Esophagus (tissue), 2 donors: ENCODE measurements at regions not wholly inside any gene's neighbourhood (a gene's known extent, or its start where the extent isn't known, plus 50 kb on each side); places are given as distances from the start of the nearest gene placed in this dataset.

Experiments
- H3K27ac ChIP-seq, 2 donors: one replicate each; pipeline ENCODE4 v1.5.1; 2013; ENCODE audit warnings: low read depth in 2 of 2, mild to moderate bottlenecking in 2 of 2, inconsistent platforms in 1 of 2, low read length in 1 of 2, moderate library complexity in 1 of 2
- H3K27me3 ChIP-seq, 2 donors: one replicate each; pipeline ENCODE4 v1.6.1; 2013; ENCODE audit warnings: low read length in 2 of 2, control low read depth in 1 of 2, mild to moderate bottlenecking in 1 of 2; ENCODE audit not compliant: insufficient read depth in 2 of 2, control insufficient read depth in 1 of 2
- H3K36me3 ChIP-seq, 2 donors: one replicate each; pipeline ENCODE4 v1.6.1; 2013; ENCODE audit warnings: low read length in 1 of 2; ENCODE audit not compliant: control insufficient read depth in 2 of 2, insufficient read depth in 2 of 2
- H3K4me1 ChIP-seq, 2 donors: one replicate each; pipeline ENCODE4 v1.6.1; 2013; ENCODE audit warnings: low read length in 1 of 2; ENCODE audit not compliant: control insufficient read depth in 2 of 2, insufficient read depth in 2 of 2
- H3K4me3 ChIP-seq, 2 donors: one replicate each; pipeline ENCODE4 v1.5.1; 2013; ENCODE audit warnings: low read length in 2 of 2, mild to moderate bottlenecking in 2 of 2, low read depth in 1 of 2, moderate library complexity in 1 of 2
- H3K9me3 ChIP-seq, 2 donors: one replicate each; pipeline ENCODE4 v1.6.1; 2013; ENCODE audit warnings: mild to moderate bottlenecking in 2 of 2, low read depth in 1 of 2, low read length in 1 of 2, moderate library complexity in 1 of 2; ENCODE audit not compliant: control insufficient read depth in 2 of 2, insufficient read depth in 1 of 2
- WGBS, 2 donors: extraction: QIAGEN DNeasy Blood & Tissue Kit; methylation state at CpG; one replicate each; pipeline ENCODE4 v1.1.7; 2013; 5-methylcytosine and 5-hydroxymethylcytosine counted together
- donor health status: healthy with polysubstance abuse.
- donor health status: Bipolar disorder and iron deficiency.

DNA sequence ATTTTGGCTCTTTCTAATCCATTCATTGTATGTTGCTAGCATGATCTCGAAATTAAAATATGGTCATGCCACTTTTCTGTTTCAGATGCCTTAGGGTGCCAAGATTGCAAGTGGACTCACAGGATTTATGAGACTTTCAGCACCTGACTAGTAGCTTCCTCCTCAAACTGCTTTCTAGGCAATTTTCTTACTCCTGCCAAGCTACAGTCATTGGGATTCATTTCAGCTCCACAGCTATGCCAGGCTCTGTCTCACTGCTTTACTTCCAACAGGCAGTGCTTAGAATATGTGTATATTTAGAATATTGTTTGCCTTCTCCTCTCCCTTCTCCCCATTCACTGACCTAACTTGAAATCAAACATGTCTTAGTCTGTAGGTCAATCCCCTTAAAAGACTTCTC is 681.4 kb downstream of the TENT5A start:
- Histone ChIP-seq H3K27ac (no peak overlapping the region), H3K4me3 (no peak overlapping the region), H3K4me1 (no peaks in the 10 kb centered on the region), H3K36me3 (no peaks in the 10 kb centered on the region), H3K9me3 (no peaks in the 10 kb centered on the region), H3K27me3 (no peaks in the 10 kb centered on the region)
- WGBS, 2 donors = 65 to 68% methylated on average over 1 of the region's 1 CpG

DNA sequence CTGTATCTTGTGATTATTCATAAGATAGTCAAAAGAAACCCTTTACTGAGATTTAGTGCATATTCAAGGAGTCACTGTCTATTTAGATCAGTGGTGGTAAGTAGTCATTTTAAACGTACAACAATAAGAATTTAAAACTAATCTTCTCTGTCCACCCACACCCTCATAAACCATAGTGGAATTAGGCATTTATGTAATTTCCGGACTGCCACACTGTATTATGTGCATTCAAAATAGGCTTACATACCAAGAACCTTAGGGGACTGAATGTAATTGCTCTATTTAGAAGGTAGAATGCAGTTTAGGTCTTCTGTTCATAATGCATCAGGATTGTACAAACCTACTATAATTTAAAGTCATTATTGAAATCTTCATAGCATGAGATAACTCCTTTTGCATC is 685.4 kb downstream of the TENT5A start:
- Histone ChIP-seq H3K27ac (no peak overlapping the region), H3K27me3 (no peaks in the 10 kb centered on the region), H3K4me3 (no peak overlapping the region), H3K36me3 (no peaks in the 10 kb centered on the region), H3K9me3 (peaks cover 0 to 2% of the 10 kb centered on the region in 2 donors), H3K4me1 (no peaks in the 10 kb centered on the region)
- 73 to 76% methylated on average over 2 of the region's 2 CpGs for WGBS, 2 donors

DNA sequence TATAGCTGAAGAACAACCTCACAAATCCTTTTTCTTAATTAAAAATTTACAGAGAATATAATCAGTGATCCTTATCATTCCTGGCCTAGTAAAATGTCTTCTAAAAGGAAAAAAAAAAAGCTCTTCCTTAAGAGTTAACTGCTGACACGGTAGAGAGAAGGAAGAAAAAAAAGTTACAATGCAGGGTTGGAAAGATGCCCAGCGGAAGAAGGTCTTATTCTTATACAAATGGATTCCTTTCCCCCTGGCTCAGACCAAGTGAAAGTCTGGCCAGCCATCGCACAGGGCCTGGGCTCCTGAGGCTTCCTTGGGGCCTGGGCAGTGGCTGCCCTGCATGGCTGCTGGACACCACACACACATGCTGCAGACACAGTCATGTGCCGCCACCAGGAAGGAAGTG is 688.6 kb downstream of the TENT5A start:
- Histone ChIP-seq H3K36me3 (no peaks in the 10 kb centered on the region), H3K27ac (no peak overlapping the region), H3K9me3 (peaks cover 0 to 2% of the 10 kb centered on the region in 2 donors), H3K4me3 (no peak overlapping the region), H3K4me1 (no peaks in the 10 kb centered on the region), H3K27me3 (no peaks in the 10 kb centered on the region)
- 72 to 73% methylated on average over 4 of the region's 4 CpGs for WGBS, 2 donors

DNA sequence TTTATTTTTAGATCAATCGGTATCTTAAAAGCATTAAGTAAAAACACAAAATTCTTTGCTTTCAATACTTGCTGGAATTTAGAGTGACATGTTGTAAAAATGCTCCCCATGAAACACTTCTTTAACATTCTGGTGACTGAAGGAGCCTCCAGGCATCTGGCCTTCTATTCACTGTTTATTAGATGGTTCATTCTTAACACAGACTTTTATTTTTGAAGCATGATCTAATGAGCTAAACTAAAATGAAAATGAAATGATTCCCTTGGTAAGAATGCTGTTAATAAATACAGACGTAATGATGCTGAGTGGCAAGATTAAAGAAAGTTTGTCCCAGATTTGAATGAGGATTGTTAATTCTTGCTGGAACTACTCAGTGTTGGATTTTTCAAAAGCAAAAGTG is 698.4 kb downstream of the TENT5A start:
- Histone ChIP-seq H3K27me3 (no peaks in the 10 kb centered on the region), H3K9me3 (peaks cover 0 to 3% of the 10 kb centered on the region in 2 donors), H3K36me3 (no peaks in the 10 kb centered on the region), H3K4me1 (no peaks in the 10 kb centered on the region), H3K4me3 (no peak overlapping the region), H3K27ac (no peak overlapping the region)
- 70 to 71% methylated on average over 2 of the region's 2 CpGs for WGBS, 2 donors

DNA sequence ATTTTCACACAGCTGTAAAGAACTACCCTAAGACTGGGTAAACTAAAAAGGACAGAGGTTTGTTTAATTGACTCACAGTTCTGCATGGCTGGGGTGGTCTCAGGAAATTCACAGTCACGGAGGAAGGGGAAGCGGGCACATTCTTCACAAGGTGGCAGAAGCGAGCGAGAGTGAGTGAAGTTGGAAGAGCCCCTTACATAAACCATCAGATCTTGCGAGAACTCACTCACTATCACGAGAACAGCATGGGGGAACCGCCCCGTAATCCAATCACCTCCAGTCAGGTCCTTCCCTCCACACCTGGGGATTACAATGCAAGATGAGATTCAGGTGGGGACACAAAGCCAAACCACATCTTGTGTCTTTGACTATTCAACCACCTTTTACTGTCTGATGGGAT is 700.5 kb downstream of the TENT5A start:
- H3K4me3 ChIP-seq = no peak overlapping the region
- H3K9me3 ChIP-seq = no peaks in the 10 kb centered on the region
- no peaks in the 10 kb centered on the region for H3K36me3 ChIP-seq
- no peak overlapping the region for H3K27ac ChIP-seq
- H3K27me3 ChIP-seq = no peaks in the 10 kb centered on the region
- no peaks in the 10 kb centered on the region for H3K4me1 ChIP-seq
- WGBS, 2 donors = 81 to 84% methylated on average over 8 of the region's 8 CpGs

DNA sequence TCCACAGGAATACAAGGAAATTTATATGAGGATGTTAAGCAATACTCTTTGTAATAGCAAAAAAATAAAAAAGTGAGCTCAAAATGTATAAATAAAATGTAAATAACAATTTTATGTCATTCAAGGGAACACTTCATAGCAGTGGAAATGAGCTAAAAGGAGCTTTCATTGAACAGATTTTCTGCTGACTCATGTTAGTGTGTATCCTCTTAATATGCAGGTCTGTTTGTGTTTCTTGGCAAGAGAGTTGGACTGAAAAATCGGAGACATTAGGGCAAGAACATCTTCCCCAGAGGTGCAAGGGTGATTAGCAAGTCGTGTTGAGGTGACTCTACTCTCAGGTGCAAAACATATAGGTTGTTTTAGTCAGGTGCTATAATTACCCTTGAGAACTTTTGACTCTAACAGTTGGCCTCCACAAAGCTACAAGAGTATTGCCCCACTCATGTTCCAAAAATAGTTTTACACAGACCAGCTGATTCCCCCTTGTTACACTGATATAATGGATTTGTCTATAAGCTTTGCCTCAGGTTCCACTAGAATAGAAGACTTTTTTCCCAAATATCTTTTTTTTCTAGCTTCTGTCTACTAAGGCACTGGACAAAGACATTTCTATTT is 702.9 kb downstream of the TENT5A start:
- Histone ChIP-seq H3K36me3 (no peaks in the 10 kb centered on the region), H3K27me3 (no peaks in the 10 kb centered on the region), H3K27ac (no peak overlapping the region), H3K4me1 (no peaks in the 10 kb centered on the region), H3K4me3 (no peak overlapping the region), H3K9me3 (no peaks in the 10 kb centered on the region)
- 54 to 61% methylated on average over 2 of the region's 2 CpGs for WGBS, 2 donors

DNA sequence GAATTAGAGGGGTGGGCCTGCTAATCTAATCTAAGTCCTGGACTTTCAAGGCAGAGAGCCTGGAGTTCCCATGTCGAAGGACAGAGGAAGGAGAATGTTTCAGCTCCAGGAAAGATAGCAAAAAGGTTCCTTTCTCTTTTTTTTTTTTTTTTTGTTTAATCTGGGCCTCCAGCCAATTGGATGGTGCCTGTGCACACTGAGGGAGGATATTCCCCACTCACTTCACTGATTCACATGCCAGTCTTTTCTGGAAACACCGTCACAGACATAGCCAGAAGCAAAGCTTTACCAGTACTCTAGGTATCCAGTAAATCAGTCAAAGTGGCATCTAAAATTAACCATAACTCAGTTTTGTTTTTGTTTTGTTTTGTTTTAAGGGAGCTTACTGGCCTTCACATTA is 721.1 kb downstream of the TENT5A start:
- Histone ChIP-seq H3K9me3 (no peaks in the 10 kb centered on the region), H3K4me3 (no peak overlapping the region), H3K4me1 (no peaks in the 10 kb centered on the region), H3K36me3 (no peaks in the 10 kb centered on the region), H3K27ac (no peak overlapping the region), H3K27me3 (no peaks in the 10 kb centered on the region)
- WGBS, 2 donors = 18 to 24% methylated on average over 2 of the region's 2 CpGs

DNA sequence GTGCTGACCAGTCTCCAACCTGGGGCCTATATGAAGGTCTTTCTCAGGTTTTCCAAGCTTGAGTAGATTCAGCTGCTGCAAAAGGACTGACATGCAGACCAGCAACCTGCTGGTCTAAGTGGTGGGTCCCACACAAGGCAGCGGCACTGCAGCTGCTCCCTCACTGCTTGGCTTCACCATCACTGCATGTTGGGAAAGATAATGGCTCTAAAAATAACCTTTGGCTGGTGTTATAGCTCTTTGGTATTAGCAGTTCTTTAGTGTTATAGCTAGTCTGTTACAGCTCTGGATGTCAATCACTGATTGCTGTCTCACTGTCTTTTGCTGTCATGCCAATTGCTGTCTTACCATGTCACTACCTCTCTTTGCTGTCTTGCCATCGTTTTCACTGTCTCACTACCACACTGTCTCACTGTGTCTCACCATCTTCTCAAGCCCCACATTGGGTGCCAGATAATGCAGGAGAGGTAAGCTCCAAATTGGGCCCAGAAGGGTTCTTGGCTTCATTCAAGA is 726.4 kb downstream of the TENT5A start:
- Histone ChIP-seq H3K9me3 (peaks cover 0 to 7% of the 10 kb centered on the region in 2 donors), H3K4me3 (no peak overlapping the region), H3K36me3 (no peaks in the 10 kb centered on the region), H3K27me3 (no peaks in the 10 kb centered on the region), H3K4me1 (no peaks in the 10 kb centered on the region), H3K27ac (no peak overlapping the region)
- WGBS, 2 donors = 59 to 60% methylated on average over 2 of the region's 2 CpGs

DNA sequence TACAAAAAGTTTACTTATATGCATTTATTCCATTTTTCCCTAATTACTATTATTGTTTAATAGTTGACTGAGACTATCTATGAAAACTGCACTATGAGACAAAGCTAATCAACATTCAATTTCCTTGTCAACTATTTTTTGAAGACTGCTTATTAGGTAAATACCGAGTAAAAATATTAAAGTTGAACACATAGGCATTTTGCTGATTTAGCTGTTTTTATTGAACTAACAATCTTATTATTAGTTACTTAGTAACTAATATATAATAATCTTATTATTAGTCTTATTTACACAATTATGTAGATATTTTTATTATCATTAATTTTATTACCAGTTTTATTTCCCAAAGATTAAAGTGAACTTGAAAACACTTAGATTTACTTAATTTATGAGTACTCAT is 728.8 kb downstream of the TENT5A start:
- WGBS, 2 donors = 94 to 97% methylated on average over 1 of the region's 1 CpG
- H3K4me3 ChIP-seq = no peak overlapping the region
- no peaks in the 10 kb centered on the region for H3K4me1 ChIP-seq
- H3K27me3 ChIP-seq = no peaks in the 10 kb centered on the region
- H3K36me3 ChIP-seq = no peaks in the 10 kb centered on the region
- peaks cover 0 to 7% of the 10 kb centered on the region in 2 donors for H3K9me3 ChIP-seq
- H3K27ac ChIP-seq = no peak overlapping the region

DNA sequence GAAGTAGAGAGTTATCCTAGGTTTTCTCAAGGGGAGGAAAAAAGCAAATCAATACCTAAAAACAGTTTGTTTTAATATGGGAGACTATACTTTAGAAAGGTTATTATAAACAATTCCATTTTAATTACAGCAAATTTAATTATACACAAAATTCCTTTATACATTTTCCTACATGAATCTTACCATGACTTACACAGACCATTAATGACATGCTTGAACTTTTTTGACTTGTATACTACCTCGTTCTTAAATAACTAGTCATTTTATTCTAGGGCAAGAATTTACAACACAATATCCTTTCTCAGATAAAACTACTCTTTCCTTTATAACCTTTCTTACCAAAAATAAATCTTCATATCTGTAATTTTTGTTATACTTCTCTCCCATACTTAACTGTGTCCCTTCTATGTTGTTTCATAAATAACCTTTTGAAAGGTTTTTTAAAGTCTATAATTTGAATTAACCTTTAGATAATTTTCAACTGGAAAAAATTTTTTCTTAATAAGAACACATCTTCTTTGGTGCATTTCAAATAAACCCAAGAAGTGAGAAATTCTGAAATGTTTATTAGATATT is 729.4 kb downstream of the TENT5A start:
- Histone ChIP-seq H3K9me3 (peaks cover 0 to 7% of the 10 kb centered on the region in 2 donors), H3K4me3 (no peak overlapping the region), H3K27ac (no peak overlapping the region), H3K36me3 (no peaks in the 10 kb centered on the region), H3K4me1 (no peaks in the 10 kb centered on the region), H3K27me3 (no peaks in the 10 kb centered on the region)
- 53 to 58% methylated on average over 1 of the region's 1 CpG for WGBS, 2 donors
